Hepatocyte (in vitro differentiated cells): ENCODE measurements at regions not wholly inside any gene's neighbourhood (a gene's known extent, or its start where the extent isn't known, plus 50 kb on each side); places are given as distances from the start of the nearest gene placed in this dataset.

Experiments used
- DNase-seq: peaks from one replicate; pipeline ENCODE4 v3.0.0-alpha.2; 2016; ENCODE audit warnings: low spot score
- H2AFZ ChIP-seq: fragments of 200-600 bp; sonication (generic); 2 replicates; pipeline ENCODE4 v1.6.0; 2016; ENCODE audit warnings: antibody characterized with exemption, mild to moderate bottlenecking
- H3K27ac ChIP-seq: fragments of 200-600 bp; sonication (generic); 2 replicates; pipeline ENCODE4 v1.5.1; 2016; ENCODE audit warnings: mild to moderate bottlenecking
- H3K27me3 ChIP-seq: fragments of 200-600 bp; sonication (generic); 2 replicates; pipeline ENCODE4 v1.6.1; 2016
- H3K36me3 ChIP-seq: fragments of 200-600 bp; sonication (generic); replicated peaks from 2 replicates; pipeline ENCODE4 v1.5.1; 2016; ENCODE audit warnings: low read depth; ENCODE audit not compliant: insufficient read depth
- H3K4me1 ChIP-seq: fragments of 200-600 bp; sonication (generic); 2 replicates; pipeline ENCODE4 v1.5.1; 2016; ENCODE audit warnings: mild to moderate bottlenecking, moderate library complexity; ENCODE audit not compliant: insufficient read depth
- H3K4me2 ChIP-seq: fragments of 200-600 bp; sonication (generic); 2 replicates; pipeline ENCODE4 v1.6.0; 2016
- H3K4me3 ChIP-seq: fragments of 200-600 bp; sonication (generic); 2 replicates; pipeline ENCODE4 v1.5.1; 2016; ENCODE audit warnings: mild to moderate bottlenecking
- H3K79me2 ChIP-seq: fragments of 200-600 bp; sonication (generic); 2 replicates; pipeline ENCODE4 v1.6.0; 2017; ENCODE audit warnings: mild to moderate bottlenecking
- H3K9me2 ChIP-seq: fragments of 200-600 bp; sonication (generic); replicated peaks from 2 replicates; pipeline ENCODE4 v1.6.0; 2017; ENCODE audit warnings: mild to moderate bottlenecking; ENCODE audit not compliant: insufficient read depth
- H3K9me3 ChIP-seq: fragments of 200-600 bp; sonication (generic); 2 replicates; pipeline ENCODE4 v1.5.1; 2016; ENCODE audit warnings: low read depth, mild to moderate bottlenecking
- H4K20me1 ChIP-seq: fragments of 200-600 bp; sonication (generic); 2 replicates; pipeline ENCODE4 v1.6.0; 2016; ENCODE audit warnings: mild to moderate bottlenecking; ENCODE audit not compliant: insufficient read depth, poor library complexity, severe bottlenecking
- EZH2 ChIP-seq: fragments of 200-600 bp; sonication (generic); IDR thresholded peaks from 2 replicates; pipeline ENCODE4 v1.6.1; 2016; ENCODE audit warnings: antibody characterized with exemption, mild to moderate bottlenecking, borderline replicate concordance
- EZH2phosphoT487 ChIP-seq: fragments of 200-600 bp; sonication (generic); IDR thresholded peaks from one replicate; pipeline ENCODE4 v1.6.1; 2018; ENCODE audit warnings: antibody characterized with exemption, mild to moderate bottlenecking, low read depth, moderate library complexity; ENCODE audit not compliant: unreplicated experiment, severe bottlenecking
- WGBS: methylation state at CpG from one replicate; pipeline ENCODE4 v1.1.6; 2016; ENCODE audit warnings: low lambda C conversion rate; ENCODE audit errors: missing lambda C conversion rate; 5-methylcytosine and 5-hydroxymethylcytosine counted together
- TF ChIP-seq, protein P1 (sequence below): fragments of 200-600 bp; sonication (generic); IDR thresholded peaks from 2 replicates; pipeline ENCODE4 v1.5.1; 2016; ENCODE audit warnings: antibody characterized with exemption, mild to moderate bottlenecking; ENCODE audit not compliant: poor library complexity

DNA sequence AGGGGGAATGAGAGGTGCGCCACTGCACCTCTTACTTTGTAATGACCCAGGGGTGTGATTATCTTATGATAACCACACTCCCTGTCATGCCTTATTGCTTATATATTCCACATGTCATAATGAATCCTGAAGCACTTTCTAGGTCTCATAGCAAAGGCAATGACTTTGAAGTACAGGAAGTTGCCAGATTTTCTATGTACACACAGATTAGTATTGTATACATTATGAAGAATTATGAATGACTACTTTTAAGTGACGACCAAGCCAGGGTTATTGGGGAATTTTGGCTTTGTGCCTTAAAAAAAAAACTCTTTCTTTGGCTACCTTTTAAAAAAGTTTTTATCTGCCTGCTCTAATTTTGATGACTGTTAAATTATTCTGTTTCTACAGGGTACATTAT lies 269.6 kb downstream of the MDFIC start:
- Histone ChIP-seq H3K27me3 (no peaks in the 10 kb centered on the region), H3K9me2 (no peaks in the 10 kb centered on the region), H3K27ac (no peak overlapping the region), H3K4me3 (no peak overlapping the region), H3K9me3 (no peaks in the 10 kb centered on the region), H3K4me2 (no peak overlapping the region), H2AFZ (no peak overlapping the region), H3K79me2 (no peaks in the 10 kb centered on the region), H3K36me3 (no peaks in the 10 kb centered on the region), H4K20me1 (no peaks in the 10 kb centered on the region), H3K4me1 (no peaks in the 10 kb centered on the region)
- WGBS = 37% methylated on average over 2 of the region's 2 CpGs
- DNase-seq = no peak
- TF ChIP-seq EZH2phosphoT487 = no peak
- TF ChIP-seq, protein P1, sequence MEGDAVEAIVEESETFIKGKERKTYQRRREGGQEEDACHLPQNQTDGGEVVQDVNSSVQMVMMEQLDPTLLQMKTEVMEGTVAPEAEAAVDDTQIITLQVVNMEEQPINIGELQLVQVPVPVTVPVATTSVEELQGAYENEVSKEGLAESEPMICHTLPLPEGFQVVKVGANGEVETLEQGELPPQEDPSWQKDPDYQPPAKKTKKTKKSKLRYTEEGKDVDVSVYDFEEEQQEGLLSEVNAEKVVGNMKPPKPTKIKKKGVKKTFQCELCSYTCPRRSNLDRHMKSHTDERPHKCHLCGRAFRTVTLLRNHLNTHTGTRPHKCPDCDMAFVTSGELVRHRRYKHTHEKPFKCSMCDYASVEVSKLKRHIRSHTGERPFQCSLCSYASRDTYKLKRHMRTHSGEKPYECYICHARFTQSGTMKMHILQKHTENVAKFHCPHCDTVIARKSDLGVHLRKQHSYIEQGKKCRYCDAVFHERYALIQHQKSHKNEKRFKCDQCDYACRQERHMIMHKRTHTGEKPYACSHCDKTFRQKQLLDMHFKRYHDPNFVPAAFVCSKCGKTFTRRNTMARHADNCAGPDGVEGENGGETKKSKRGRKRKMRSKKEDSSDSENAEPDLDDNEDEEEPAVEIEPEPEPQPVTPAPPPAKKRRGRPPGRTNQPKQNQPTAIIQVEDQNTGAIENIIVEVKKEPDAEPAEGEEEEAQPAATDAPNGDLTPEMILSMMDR = no peak
- TF ChIP-seq EZH2 = no peak

DNA sequence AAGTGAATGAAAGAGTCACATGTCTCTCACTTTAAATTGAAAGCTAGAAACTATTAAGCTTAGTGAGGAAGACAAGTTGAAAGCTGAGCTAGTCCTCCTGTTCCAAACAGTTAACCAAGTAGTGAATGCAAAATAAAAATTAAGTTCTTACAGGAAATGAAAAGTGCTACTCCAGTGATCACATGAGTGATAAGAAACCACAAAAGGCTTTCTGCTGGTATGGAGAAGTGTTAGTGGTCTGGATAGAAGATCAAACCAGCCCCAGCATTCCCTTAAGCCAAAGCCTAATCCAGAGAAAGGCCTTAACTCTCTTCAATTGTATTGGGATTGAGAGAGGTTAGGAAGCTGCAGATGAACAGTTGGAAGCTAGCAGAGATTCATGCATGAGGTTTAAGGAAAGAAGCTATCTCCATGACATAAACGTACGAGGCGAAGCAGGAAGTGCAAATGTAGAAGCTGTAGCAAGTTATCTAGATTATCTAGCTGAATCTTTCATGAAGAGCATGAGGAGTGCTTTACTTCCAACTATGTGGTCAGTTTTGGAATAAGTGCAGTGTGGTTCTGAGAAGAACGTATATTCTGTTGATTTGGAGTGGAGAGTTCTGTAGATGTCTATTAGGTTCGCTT lies 261.6 kb downstream of the MDFIC start:
- H3K4me1 ChIP-seq = no peaks in the 10 kb centered on the region
- no peaks in the 10 kb centered on the region for H3K79me2 ChIP-seq
- no peak for DNase-seq
- no peak overlapping the region for H3K27ac ChIP-seq
- H3K9me3 ChIP-seq = no peaks in the 10 kb centered on the region
- no peak overlapping the region for H2AFZ ChIP-seq
- no peaks in the 10 kb centered on the region for H4K20me1 ChIP-seq
- H3K4me2 ChIP-seq = no peak overlapping the region
- TF ChIP-seq, protein P1 = no peak
- TF ChIP-seq EZH2phosphoT487 = no peak
- TF ChIP-seq EZH2 = no peak
- H3K9me2 ChIP-seq = no peaks in the 10 kb centered on the region
- WGBS = 91% methylated on average over 5 of the region's 5 CpGs
- H3K4me3 ChIP-seq = no peak overlapping the region
- no peaks in the 10 kb centered on the region for H3K27me3 ChIP-seq
- no peaks in the 10 kb centered on the region for H3K36me3 ChIP-seq

DNA sequence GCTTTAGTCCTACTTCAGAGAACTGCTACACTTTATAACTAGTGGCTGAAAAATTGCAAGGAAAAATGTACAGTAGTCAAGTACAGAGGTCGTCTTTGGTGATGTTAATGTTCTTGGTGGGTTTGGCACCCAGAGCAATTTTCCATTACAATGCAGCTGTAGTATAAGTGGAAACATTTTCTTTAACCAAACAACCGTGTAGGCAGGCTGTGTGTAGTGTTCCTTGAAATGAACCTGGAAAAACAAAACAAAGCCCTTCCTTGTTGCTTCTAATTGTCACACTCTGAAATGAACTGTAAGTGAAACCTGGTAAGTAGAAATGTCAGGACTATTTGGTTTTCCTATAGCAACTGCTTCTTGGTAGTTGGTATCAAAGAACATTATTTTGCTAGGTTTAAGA lies 256.9 kb downstream of the MDFIC start:
- Histone ChIP-seq H4K20me1 (no peaks in the 10 kb centered on the region), H3K4me3 (no peak overlapping the region), H3K79me2 (no peaks in the 10 kb centered on the region), H3K27me3 (no peaks in the 10 kb centered on the region), H3K9me2 (no peaks in the 10 kb centered on the region), H2AFZ (no peak overlapping the region), H3K27ac (peak overlapping the region; percentile 38), H3K4me1 (no peaks in the 10 kb centered on the region), H3K9me3 (no peaks in the 10 kb centered on the region), H3K36me3 (no peaks in the 10 kb centered on the region), H3K4me2 (no peak overlapping the region)
- no peak for DNase-seq
- 49% methylated on average over 2 of the region's 2 CpGs for WGBS
- TF ChIP-seq EZH2 = no peak
- TF ChIP-seq EZH2phosphoT487 = no peak
- TF ChIP-seq, protein P1 = no peak

DNA sequence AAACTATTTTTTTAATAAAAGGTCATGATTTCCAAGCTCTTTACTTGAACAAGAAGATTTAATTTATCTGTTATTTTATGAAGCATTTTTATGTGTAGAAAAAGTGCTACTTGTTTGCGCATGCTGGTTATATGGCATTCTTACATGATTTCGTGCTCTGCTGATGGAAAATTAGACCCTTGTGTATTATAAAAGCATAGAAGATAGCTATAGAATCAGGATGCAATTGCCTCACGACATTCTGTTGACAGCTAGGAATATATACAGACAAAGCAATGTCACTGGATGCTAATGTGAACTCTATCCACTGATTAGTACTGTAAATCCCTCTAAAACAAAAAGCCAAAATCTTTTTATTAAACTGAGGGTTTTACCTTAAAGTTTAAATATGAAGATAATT lies 255.9 kb downstream of the MDFIC start:
- Histone ChIP-seq H2AFZ (no peak overlapping the region), H3K79me2 (no peaks in the 10 kb centered on the region), H3K9me3 (no peaks in the 10 kb centered on the region), H3K27ac (no peak overlapping the region), H3K9me2 (no peaks in the 10 kb centered on the region), H3K36me3 (no peaks in the 10 kb centered on the region), H3K4me2 (no peak overlapping the region), H4K20me1 (no peaks in the 10 kb centered on the region), H3K4me1 (no peaks in the 10 kb centered on the region), H3K27me3 (no peaks in the 10 kb centered on the region), H3K4me3 (no peak overlapping the region)
- WGBS = 80% methylated on average over 3 of the region's 3 CpGs
- TF ChIP-seq, protein P1 = no peak
- TF ChIP-seq EZH2phosphoT487 (no peak), EZH2 (no peak)
- DNase-seq = no peak
